HCT116 (cell line): ENCODE measurements at regions not wholly inside any gene's neighbourhood (a gene's known extent, or its start where the extent isn't known, plus 50 kb on each side); places are given as distances from the start of the nearest gene placed in this dataset.

Source experiments
- ATAC-seq: fragments of 200-7000 bp; cut with Tn5 transposase; 2 replicates; pipeline ENCODE4 v1.9.1; 2020; ENCODE audit warnings: mild to moderate bottlenecking, moderate library complexity
- BruUV-seq: library from RNA; stranded (reverse); fragments of 400-500 nt; replicated peaks from 2 replicates; lab custom pipeline; 2021; lab: Mats Ljungman, UMichigan
- CTCF ChIA-PET: fragments of 300-600 bp; sonication (Branson Sonifier 250); formaldehyde crosslinking; loops from one replicate; lab custom pipeline; 2021; ENCODE audit warnings: antibody characterized with exemption; lab: Charles Lee
- POLR2A ChIA-PET: fragments of 300-600, 350-600 bp; sonication (Branson Sonifier 250); formaldehyde crosslinking; loops from one replicate; lab custom pipeline; 2021; ENCODE audit warnings: antibody characterized with exemption; lab: Charles Lee
- RAD21 ChIA-PET, 2 experiments: fragments of 300-600 bp; sonication (Branson Sonifier 250); formaldehyde crosslinking; loops; one replicate each; lab custom pipeline; 2023; ENCODE audit warnings: low total read pairs in 2 of 2; ENCODE audit not compliant: uncharacterized antibody in 2 of 2, unreplicated experiment in 2 of 2, low non-redundant PET in 1 of 2; lab: Charles Lee
- DNase-seq: peaks from one replicate; pipeline ENCODE4 v3.0.0-alpha.2; 2010; ENCODE audit warnings: low read depth, low spot score
- H2AFZ ChIP-seq: fragments of 200-600 bp; shearing (Covaris generic), sonication (generic); 2 replicates; pipeline ENCODE4 v1.6.1; 2017; ENCODE audit warnings: low read depth, mixed run types, mixed read lengths, antibody characterized with exemption, low read length; ENCODE audit not compliant: poor library complexity, severe bottlenecking
- H3K27ac ChIP-seq: 2 replicates; pipeline ENCODE4 v1.5.1; 2012; ENCODE audit warnings: low read depth, low read length
- H3K27me3 ChIP-seq: fragments of 200-600 bp; sonication (generic); 2 replicates; pipeline ENCODE4 v1.6.1; 2016; ENCODE audit warnings: mixed run types, low read length, mixed read lengths; ENCODE audit not compliant: insufficient read depth
- H3K36me3 ChIP-seq, 2 experiments: fragments of 200-500 bp in 1 of 2; fragments of 200-600 bp in 1 of 2; sonication (Bioruptor generic) in 1 of 2; sonication (generic) in 1 of 2; 2 replicates each; pipeline versions ENCODE4 v1.5.1 to v1.6.1; 2014 to 2016; ENCODE audit warnings: low read length in 2 of 2, inconsistent platforms in 1 of 2, mixed read lengths in 1 of 2, mixed run types in 1 of 2; ENCODE audit not compliant: insufficient read depth in 2 of 2, control insufficient read depth in 1 of 2
- H3K4me1 ChIP-seq, 2 experiments: fragments of 200-600 bp in 1 of 2; sonication (generic) in 1 of 2; 2 replicates each; pipeline versions ENCODE4 v1.5.1 to v1.6.1; 2012 to 2017; ENCODE audit warnings: low read length in 2 of 2, inconsistent platforms in 1 of 2, mild to moderate bottlenecking in 1 of 2, mixed read lengths in 1 of 2, mixed run types in 1 of 2, moderate library complexity in 1 of 2; ENCODE audit not compliant: insufficient read depth in 2 of 2, control insufficient read depth in 1 of 2
- H3K4me2 ChIP-seq: fragments of 200-600 bp; sonication (generic); 2 replicates; pipeline ENCODE4 v1.6.1; 2017; ENCODE audit warnings: mixed run types, low read length, mixed read lengths
- H3K4me3 ChIP-seq, 2 experiments: fragments of 200-600 bp in 1 of 2; sonication (generic) in 1 of 2; replicated peaks in 1 of 2; 2 replicates each; pipeline ENCODE4 v1.5.1; 2011 to 2016; ENCODE audit warnings: low read length in 2 of 2, control low read depth in 1 of 2, low read depth in 1 of 2, mild to moderate bottlenecking in 1 of 2, mixed read lengths in 1 of 2, mixed run types in 1 of 2
- H3K79me2 ChIP-seq: fragments of 200-600 bp; sonication (generic); 2 replicates; pipeline ENCODE4 v1.6.1; 2017; ENCODE audit warnings: mild to moderate bottlenecking, mixed run types, low read length, moderate library complexity, mixed read lengths; ENCODE audit not compliant: insufficient read depth
- H3K9ac ChIP-seq: fragments of 200-600 bp; sonication (generic); 2 replicates; pipeline ENCODE4 v1.6.1; 2016; ENCODE audit warnings: low read length, mixed read lengths
- H3K9me2 ChIP-seq: fragments of 200-600 bp; sonication (generic), shearing (Covaris generic); 2 replicates; pipeline ENCODE4 v1.6.1; 2017; ENCODE audit warnings: mixed run types, mild to moderate bottlenecking, moderate library complexity; ENCODE audit not compliant: insufficient read depth
- H3K9me3 ChIP-seq, 2 experiments: fragments of 200-500 bp in 1 of 2; fragments of 200-600 bp in 1 of 2; sonication (Bioruptor generic) in 1 of 2; sonication (generic) in 1 of 2; 2 replicates each; pipeline ENCODE4 v1.6.1; 2014 to 2017; ENCODE audit warnings: low read length in 2 of 2, mixed read lengths in 2 of 2, inconsistent platforms in 1 of 2, low read depth in 1 of 2, mild to moderate bottlenecking in 1 of 2, mixed run types in 1 of 2, moderate library complexity in 1 of 2; ENCODE audit not compliant: control insufficient read depth in 1 of 2, insufficient read depth in 1 of 2
- H4K20me1 ChIP-seq: fragments of 200-600 bp; sonication (generic), shearing (Covaris generic); 2 replicates; pipeline ENCODE4 v1.6.1; 2017; ENCODE audit warnings: mixed run types, mild to moderate bottlenecking, moderate library complexity; ENCODE audit not compliant: insufficient read depth
- CBX3 ChIP-seq: IDR thresholded peaks from 2 replicates; pipeline ENCODE4 v1.6.1; 2012; ENCODE audit warnings: low read depth
- EGR1 ChIP-seq: IDR thresholded peaks from 2 replicates; pipeline ENCODE4 v1.6.1; 2012; ENCODE audit warnings: low read depth
- ELF1 ChIP-seq: IDR thresholded peaks from 2 replicates; pipeline ENCODE4 v1.6.1; 2012; ENCODE audit warnings: low read depth, borderline replicate concordance
- EZH2 ChIP-seq: fragments of 200-600 bp; sonication (generic); IDR thresholded peaks from 2 replicates; pipeline ENCODE4 v1.6.1; 2017; ENCODE audit warnings: antibody characterized with exemption, mixed run types
- EZH2phosphoT487 ChIP-seq: fragments of 200-600 bp; IDR thresholded peaks from 2 replicates; pipeline ENCODE4 v1.6.1; 2018; ENCODE audit warnings: antibody characterized with exemption, borderline replicate concordance
- FOSL1 ChIP-seq: IDR thresholded peaks from 2 replicates; pipeline ENCODE4 v1.6.1; 2012; ENCODE audit warnings: low read depth
- RAD21 ChIP-seq: IDR thresholded peaks from 2 replicates; pipeline ENCODE4 v1.6.1; 2012; ENCODE audit warnings: low read depth, mild to moderate bottlenecking
- SIN3A ChIP-seq: IDR thresholded peaks from 2 replicates; pipeline ENCODE4 v1.6.1; 2012; ENCODE audit warnings: low read depth
- SRF ChIP-seq: IDR thresholded peaks from 2 replicates; pipeline ENCODE4 v1.6.1; 2012; ENCODE audit warnings: low read depth
- TCF7L2 ChIP-seq: IDR thresholded peaks from 2 replicates; pipeline ENCODE4 v1.7.0; 2011; ENCODE audit warnings: borderline replicate concordance, inconsistent platforms; ENCODE audit not compliant: insufficient read depth, insufficient read length; ENCODE audit errors: extremely low read depth
- YY1 ChIP-seq: IDR thresholded peaks from 2 replicates; pipeline ENCODE4 v1.6.1; 2011; ENCODE audit warnings: low read length, low read depth, moderate library complexity, mild to moderate bottlenecking; ENCODE audit not compliant: insufficient replicate concordance; ENCODE audit errors: extremely low read depth
- ZFX ChIP-seq: fragments of 450-650 bp; IDR thresholded peaks from 2 replicates; pipeline ENCODE4 v1.6.1; 2017
- ZNF274 ChIP-seq: fragments of 200-500 bp; sonication (Bioruptor generic); IDR thresholded peaks from 2 replicates; pipeline ENCODE4 v1.6.1; 2014; ENCODE audit warnings: mild to moderate bottlenecking, low read depth, low read length, inconsistent platforms
- intact Hi-C: fragments of 100-400 bp; cut with micrococcal nuclease; formaldehyde crosslinking; loops from 2 replicates; pipeline ENCODE4 v1.10.0; 2022
- TF ChIP-seq, protein P1 (sequence below): IDR thresholded peaks from 2 replicates; pipeline ENCODE4 v1.6.1; 2012
- TF ChIP-seq, protein P2 (sequence below): IDR thresholded peaks from 2 replicates; pipeline ENCODE4 v1.6.1; 2012
- TF ChIP-seq, protein P3 (sequence below): IDR thresholded peaks from 2 replicates; pipeline ENCODE4 v1.6.1; 2011; ENCODE audit warnings: mild to moderate bottlenecking, low read length, moderate library complexity; ENCODE audit not compliant: insufficient replicate concordance; ENCODE audit errors: extremely low read depth

DNA sequence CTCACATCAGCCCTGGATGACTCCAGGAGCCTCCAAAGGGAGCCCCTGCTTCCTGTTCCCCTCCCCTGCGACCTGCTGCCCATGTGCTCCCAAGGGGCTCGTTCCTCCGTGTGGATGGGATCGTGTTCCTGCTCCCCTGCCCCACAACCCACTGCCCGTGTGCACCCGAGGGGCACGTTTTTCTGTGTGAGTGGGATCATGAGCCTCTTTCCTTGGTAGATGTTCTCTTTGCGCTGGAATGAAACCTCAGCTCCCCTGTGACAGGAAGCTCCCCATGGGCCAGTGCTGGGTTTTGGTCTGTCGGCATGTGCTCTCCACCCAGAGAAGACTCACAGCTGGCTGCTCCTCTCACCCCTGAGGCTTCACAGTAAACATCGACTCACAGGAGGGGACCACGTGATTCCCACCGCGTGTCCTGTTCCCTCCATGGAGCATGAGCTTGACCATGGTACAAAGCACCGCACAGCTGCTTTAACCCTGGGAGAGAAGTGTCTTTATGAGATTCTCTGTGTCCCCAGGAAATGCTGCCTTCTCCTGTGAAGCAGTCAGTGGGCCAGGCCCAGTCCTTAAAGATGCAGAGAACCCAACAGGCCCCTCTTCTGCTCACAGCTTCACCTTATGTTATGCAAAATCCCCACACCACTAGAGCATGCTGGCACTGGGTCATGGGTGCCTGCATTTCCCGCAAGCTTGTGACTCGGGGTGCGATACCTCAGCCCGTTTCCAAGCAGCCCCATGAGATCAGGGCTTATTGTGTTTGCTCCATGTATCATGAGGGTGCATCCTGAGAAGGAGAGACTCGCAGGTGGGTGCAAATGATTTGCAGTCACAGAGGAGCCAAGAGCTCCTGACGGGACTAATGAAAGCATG is 215.1 kb downstream of the ERMARD start:
- POLR2A ChIA-PET = no interaction called here

More for the DNA sequence above, 215.1 kb downstream of the ERMARD start:
- TF ChIP-seq, protein P1, sequence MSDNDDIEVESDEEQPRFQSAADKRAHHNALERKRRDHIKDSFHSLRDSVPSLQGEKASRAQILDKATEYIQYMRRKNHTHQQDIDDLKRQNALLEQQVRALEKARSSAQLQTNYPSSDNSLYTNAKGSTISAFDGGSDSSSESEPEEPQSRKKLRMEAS = no peak
- TF ChIP-seq FOSL1 (no peak), ELF1 (no peak), CBX3 (no peak), SRF (no peak), ZFX (no peak), EZH2 (no peak), SIN3A (no peak), EZH2phosphoT487 (no peak), EGR1 (no peak), YY1 (no peak), TCF7L2 (no peak), ZNF274 (no peak), RAD21 (no peak)
- TF ChIP-seq, protein P2, sequence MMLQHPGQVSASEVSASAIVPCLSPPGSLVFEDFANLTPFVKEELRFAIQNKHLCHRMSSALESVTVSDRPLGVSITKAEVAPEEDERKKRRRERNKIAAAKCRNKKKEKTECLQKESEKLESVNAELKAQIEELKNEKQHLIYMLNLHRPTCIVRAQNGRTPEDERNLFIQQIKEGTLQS = no peak
- TF ChIP-seq, protein P3, sequence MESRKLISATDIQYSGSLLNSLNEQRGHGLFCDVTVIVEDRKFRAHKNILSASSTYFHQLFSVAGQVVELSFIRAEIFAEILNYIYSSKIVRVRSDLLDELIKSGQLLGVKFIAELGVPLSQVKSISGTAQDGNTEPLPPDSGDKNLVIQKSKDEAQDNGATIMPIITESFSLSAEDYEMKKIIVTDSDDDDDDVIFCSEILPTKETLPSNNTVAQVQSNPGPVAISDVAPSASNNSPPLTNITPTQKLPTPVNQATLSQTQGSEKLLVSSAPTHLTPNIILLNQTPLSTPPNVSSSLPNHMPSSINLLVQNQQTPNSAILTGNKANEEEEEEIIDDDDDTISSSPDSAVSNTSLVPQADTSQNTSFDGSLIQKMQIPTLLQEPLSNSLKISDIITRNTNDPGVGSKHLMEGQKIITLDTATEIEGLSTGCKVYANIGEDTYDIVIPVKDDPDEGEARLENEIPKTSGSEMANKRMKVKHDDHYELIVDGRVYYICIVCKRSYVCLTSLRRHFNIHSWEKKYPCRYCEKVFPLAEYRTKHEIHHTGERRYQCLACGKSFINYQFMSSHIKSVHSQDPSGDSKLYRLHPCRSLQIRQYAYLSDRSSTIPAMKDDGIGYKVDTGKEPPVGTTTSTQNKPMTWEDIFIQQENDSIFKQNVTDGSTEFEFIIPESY = no peak
- H3K36me3 ChIP-seq = no peaks in the 10 kb centered on the region
- H3K27me3 ChIP-seq = no peaks in the 10 kb centered on the region
- no peaks in the 10 kb centered on the region for H4K20me1 ChIP-seq
- H3K9me3 ChIP-seq = no peaks in the 10 kb centered on the region
- ATAC-seq (no peak), DNase-seq (no peak)
- CTCF ChIA-PET = no interaction called here
- RAD21 ChIA-PET = no interaction called here
- H3K9me2 ChIP-seq = no peaks in the 10 kb centered on the region
- no TSS peak for BruUV-seq
- H3K4me1 ChIP-seq = no peaks in the 10 kb centered on the region
- intact Hi-C loops = no loop called here
- H3K27ac ChIP-seq = no peak overlapping the region
- no peak overlapping the region for H3K4me3 ChIP-seq
- no peaks in the 10 kb centered on the region for H3K79me2 ChIP-seq
- no peak overlapping the region for H3K4me2 ChIP-seq
- H2AFZ ChIP-seq = no peak overlapping the region
- H3K9ac ChIP-seq = no peak overlapping the region
